Gastrocnemius medialis (tissue), 4 donors: ENCODE measurements at regions not wholly inside any gene's neighbourhood (a gene's known extent, or its start where the extent isn't known, plus 50 kb on each side); places are given as distances from the start of the nearest gene placed in this dataset.

Experiments used
- CTCF ChIP-seq, 5 experiments: fragments of 450-650 bp in 3 of 5; fragments of 200-600 bp in 2 of 5; sonication (generic) in 2 of 5; IDR thresholded peaks in 4 of 5; conservative IDR thresholded peaks in 1 of 5; 1 replicate in 4 of 5; 2 replicates in 1 of 5; pipeline ENCODE4 v1.5.1; 2016 to 2019; ENCODE audit warnings: antibody characterized with exemption in 5 of 5, mild to moderate bottlenecking in 3 of 5, moderate library complexity in 3 of 5
- POLR2A ChIP-seq, 2 donors: fragments of 450-650 bp; IDR thresholded peaks; one replicate each; pipeline ENCODE4 v1.6.1; 2017; ENCODE audit warnings: antibody characterized with exemption in 2 of 2, mild to moderate bottlenecking in 2 of 2, moderate library complexity in 2 of 2

GRCh38 chr5:4362411-4362810 lies 766.8 kb downstream of the IRX1 start:
- no peak for TF ChIP-seq CTCF (IDR thresholded peaks at IDR 0.05 in 4 of 5, conservative IDR thresholded peaks at IDR 0.05 in 1 of 5)
- no peak for TF ChIP-seq POLR2A (IDR thresholded peaks at IDR 0.05)
